ENCODE measurements at regions not wholly inside any gene's neighbourhood (a gene's known extent, or its start where the extent isn't known, plus 50 kb on each side); places are given as distances from the start of the nearest gene placed in this dataset.

DNA sequence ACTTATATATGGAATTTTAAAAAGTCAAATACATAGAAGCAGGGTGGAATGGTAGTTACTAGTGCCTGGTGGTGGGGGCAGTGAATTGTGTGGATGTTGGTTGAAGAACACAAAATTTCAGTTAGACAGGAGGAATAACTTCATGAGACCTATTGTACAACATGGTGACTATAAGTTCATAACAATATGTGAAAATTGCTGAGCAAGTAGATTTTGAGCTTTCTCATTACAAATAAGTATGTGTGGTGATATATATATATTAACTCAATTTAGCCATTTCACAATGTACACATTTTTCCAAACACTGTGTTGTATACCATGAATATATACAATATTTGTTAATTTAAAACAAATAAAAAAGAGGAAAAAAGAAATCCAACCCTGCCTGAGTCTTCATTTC, 641.1 kb downstream of the DIAPH3 start:
- DNase-seq = no peak

DNA sequence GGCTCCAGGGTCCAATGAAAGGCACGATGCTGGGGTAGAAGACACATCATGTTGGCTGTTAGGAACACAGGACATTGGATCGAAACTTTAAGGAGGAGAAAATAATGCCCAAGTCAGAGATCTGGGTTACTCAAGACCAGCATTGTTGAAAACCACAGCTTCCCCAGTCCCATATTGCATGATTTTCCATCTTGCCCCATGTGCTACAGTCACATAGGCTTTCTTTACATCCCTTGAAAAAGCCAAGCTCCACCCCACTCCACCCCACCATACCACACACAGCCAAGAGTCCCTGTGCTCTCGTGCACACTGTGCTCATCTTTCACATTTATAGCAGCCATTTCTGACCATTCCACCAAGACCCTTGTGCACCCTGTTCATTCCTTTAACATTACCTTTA, 636.2 kb downstream of the DIAPH3 start:
- DNase-seq = no peak

DNA sequence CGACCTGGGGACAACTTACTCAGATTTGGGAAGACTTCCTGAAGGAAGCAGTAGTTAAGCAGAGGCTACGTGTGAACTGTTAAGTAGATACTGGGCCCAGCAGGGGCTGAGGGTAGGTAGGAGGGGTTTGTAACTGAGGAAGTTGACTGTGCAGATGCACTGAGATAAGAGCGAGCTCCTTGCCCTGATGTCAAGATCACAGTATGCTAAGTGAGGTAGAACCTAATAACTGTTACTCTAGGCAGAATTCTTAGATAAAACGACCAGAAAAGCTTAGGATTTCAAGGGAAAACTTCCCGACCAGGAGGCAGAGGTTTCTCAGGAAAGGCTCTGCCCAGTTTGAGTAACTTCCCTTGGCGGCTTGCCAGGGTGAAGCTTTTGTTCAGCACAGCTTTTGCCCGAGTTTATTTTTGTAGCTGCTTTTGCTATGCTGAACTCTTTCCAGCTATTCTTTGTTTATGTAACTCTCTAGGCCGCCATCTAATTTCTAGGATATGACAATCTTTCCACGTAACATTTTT, 632.1 kb downstream of the DIAPH3 start:
- no peak for DNase-seq

DNA sequence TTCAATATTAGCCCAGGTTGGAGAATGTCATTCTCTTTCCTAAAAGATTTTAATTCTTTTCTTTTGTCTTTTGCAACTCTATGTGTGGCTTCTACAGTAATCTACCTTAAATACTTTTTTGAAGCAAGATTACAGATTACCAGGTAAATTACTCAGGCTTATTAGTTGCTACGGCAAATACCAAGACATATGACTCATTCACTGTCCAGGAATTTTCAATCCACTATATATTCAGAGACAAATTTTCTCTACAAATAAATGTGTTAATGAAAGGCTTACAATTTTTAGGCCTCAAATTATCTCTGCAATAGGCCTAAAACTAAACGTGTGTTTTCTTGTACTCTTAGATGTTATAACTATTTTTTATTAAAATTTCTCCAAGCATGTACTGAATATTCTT, 631.3 kb downstream of the DIAPH3 start:
- no peak for DNase-seq

DNA sequence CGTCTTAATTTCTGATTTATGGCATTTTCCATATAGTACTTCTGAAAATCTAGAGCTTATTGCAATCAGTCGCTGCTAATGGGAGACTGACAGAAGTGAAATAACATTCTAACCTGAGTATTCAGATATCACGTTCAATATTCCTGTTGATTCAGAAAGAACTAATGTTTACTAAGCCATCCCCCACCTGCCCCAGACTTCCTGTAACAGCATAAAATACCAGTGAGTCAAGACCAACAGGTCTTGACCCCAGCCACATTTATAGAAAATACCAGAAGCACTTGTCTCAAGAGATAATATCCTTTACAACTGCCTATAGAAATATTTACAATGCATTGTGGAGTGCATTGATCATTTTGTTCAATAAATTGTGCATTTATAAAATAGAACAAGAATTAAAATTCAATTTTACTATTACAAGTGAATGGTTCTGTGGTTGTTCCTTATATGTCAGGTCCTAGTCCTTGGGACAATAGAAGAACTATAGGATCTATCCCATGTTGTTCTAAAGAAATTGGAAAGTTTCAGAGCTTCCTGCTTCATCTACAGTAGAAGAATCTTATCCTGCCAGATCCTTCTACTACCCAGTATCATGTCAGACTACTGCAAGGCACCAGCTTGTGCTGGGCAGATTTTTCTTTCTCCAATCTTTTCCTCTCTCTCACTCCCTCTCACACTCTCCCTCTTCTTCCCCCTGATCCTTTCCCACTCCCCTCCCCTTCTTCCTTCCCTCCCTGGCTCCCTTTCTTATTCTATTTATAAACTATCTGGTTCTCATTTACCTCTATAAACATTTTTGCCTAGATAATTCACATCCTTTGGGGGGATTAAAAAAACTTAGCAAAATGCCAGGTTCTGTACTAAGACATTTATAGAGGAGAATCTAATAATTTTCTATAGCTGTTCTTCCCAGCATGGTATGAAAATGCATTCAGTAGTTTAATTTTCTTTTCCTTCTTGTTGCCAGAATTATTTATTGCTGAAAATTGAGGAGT, 629.9 kb downstream of the DIAPH3 start:
- DNase-seq = no peak

DNA sequence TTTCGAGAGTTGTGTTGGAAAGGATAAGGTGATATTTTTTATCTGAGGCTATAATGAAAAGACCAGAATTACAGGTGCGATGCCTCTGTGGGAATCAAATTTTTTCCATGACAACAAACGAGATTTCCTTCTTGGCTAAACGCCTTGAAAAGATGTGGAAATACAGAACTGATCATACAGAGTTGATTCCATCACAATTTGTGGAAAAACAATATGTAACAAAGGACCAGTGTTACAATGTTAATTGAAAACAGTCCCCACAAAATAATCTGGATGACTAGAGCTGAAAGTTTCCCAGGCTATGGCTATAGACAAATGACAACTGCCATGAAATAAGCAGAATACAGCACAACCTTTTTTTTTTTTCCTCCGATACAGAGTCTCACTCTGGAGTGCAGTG, 628.9 kb downstream of the DIAPH3 start:
- DNase-seq = no peak

DNA sequence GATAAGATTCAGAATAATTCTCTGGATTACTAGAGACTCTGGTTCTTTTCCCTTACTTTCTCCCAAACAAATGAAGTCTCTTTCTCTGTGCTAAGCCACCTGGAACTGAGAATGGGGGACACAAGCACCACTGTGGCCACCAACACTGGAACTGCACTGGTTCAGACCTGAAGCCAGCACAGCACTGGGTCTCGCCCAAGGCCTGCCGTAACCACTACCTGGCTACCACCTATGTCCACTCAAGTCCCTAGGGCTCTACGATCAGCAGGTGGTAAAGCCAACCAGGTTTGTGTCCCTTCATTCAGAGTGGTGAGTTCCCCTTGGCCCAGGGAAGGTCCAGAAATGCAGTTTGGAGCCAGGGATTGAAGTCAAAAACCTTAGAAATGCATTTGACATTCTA, 626.2 kb downstream of the DIAPH3 start:
- DNase-seq = no peak

DNA sequence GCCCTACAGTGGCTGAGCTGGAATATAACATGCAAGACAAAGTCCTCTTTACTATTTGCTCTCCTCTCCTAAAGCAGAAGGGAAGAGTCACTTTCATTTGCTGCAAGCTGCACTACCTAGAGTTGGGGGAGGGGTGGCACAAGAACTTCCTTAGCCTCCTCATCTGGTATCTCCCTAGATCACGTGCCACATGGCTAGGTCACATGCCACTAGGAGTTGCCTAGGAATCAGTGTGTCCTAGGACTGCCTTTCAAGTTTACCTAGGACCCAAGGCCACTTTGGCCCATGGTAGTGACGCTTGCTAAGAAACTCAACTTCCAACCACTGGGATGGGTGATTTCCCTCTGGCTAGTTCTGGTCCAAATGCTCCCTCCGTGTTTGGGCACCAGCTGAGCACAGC, 625.2 kb downstream of the DIAPH3 start:
- no peak for DNase-seq

DNA sequence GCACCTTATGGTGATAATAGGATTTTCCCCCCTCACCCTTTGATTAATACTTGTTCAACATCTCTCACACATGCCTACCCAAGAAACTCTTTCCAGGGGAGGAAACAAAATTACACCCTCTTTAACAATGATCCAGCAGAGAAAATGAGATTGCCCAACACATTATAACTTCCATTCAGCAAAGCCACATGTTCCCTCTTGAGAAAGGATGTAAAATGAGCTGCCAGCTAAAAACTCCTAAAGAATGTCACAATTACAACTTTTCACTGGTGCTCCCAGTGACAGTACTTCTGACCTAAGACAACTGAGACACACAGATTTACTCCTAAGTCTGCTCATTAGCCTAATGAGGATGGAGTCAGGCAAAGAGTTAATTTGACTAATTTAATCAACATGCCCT, 621.4 kb downstream of the DIAPH3 start:
- DNase-seq = no peak

DNA sequence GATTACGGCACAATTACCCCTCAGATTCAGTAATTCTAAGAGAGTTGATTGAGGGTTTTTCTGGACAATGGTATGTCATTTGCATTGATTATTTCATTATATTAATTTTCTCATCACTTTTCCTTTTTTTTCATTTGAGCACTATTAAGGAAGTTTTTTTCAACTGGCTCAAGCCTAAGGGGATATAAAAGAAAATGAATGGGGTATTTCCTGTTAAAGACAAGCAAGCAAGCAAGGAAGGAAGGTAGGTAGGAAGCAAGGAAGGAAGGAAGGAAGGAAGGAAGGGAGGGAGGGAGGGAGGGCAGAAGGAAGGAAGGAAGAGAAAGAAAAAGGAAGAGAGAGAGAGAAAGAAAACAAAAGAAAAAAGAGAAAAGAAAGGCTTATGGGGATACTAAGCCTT, 620.3 kb downstream of the DIAPH3 start:
- no peak for DNase-seq

DNA sequence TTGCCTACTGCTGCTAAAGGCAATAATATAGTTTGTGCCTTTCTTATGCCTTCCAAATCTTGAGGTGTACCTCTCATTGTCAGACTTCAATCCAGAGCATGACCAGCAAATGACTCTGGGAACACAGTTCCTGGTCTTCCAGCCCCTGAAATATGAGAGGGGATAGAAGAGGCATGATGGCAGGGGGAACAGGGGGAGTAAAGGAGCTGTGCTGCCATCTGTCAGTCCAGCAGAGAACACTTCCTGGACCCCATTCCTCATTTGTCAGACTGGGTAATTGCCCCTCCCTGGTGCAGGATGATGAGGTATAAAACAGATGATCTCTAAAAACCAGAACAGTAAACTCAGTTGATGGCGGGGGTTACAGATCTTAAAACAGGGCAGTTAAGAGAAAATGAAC, 618.7 kb downstream of the DIAPH3 start:
- no peak for DNase-seq

DNA sequence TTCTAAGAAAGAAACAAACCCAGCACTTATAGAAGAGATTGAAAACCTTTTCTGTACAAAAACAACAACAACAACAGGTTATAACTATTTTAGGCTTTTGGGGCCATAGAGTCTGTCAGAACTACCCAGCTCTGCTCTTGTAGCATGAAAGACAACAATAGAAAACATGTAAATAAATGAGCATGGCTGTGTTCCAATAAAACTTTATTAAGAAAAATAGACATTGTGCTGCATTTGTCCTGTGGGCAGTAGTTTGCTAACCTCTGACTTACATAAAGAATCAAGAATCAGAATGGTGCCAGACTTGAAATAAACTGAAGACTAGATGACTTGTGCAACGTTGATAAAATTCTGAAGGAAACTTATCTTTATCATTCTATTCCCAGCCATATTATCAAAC, 617.5 kb downstream of the DIAPH3 start:
- DNase-seq = no peak

DNA sequence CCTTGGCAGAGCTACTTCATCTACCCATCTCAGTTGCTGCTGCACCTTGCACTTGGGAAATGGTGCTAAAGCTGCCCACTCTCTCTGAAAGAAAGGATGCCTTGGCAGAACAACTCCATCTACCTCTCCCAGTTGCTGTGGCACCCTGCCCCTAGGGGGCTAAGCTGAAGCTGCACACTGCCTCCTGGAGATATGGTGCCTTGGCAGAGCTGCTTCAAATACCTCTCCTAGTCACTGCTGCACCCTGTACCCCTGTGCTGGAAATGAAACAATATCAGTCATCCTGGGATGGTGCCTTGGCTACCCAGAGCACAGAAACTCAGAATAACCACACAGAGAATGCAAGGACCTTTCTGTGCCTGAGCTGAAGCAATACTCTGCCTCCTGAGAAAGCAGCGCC, 615.8 kb downstream of the DIAPH3 start:
- DNase-seq = no peak

DNA sequence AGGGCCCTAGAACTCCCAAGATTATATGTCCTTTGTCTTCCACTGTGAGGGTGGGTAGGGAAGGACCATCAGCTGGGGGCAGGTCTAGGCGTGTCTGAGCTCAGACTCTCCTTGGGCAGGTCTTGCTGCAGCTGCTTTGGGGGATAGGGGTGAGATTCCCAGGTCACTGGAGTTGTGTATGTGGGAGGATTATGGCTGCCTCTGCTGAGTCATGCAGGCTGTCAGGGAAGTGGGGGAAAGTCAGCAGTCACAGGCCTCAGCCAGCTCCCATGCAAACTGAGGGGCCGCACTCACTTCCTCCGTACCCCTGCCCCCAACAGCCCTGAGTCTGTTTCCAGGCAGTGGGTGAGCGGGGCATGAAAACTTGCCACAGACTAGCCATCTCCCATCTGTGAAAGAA, 600.8 kb downstream of the DIAPH3 start:
- DNase-seq = no peak

DNA sequence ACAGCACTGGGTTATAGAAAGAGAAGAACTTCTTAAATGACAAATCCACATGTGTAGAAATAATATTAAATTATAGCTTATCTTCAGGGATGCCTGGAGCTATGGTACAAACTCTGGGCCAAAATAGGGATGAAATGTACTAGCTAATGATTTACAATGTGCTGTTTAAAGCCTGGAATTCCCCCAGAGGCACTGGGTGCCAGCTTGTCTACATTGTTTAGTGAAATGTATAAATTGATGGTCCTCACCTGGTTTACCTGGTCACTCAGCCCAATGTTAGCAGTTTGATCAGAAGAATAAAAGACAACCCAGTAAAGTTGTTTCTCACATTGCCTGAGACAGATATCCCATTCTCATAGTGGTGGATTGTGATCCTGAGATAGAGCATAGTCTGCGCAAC, 597.2 kb downstream of the DIAPH3 start:
- DNase-seq = no peak

DNA sequence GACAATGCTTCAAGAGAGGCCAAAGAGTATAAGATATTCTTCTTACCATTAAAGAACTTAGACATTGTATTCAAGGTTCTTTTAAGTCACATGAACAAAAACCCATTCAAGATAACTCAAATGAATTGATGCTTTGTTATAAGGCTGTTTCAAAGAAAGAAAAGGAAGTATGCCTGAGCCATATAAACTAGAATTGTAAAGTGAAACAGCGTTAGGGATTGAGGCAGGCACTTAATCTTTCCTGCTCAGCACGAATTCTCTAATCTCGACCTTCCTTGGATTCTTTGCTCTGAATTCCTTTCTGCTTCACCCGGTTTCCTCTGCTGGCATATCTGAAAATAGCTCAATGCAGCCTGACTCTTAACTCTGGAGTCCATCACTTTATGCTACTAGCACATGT, 595.4 kb downstream of the DIAPH3 start:
- no peak for DNase-seq

DNA sequence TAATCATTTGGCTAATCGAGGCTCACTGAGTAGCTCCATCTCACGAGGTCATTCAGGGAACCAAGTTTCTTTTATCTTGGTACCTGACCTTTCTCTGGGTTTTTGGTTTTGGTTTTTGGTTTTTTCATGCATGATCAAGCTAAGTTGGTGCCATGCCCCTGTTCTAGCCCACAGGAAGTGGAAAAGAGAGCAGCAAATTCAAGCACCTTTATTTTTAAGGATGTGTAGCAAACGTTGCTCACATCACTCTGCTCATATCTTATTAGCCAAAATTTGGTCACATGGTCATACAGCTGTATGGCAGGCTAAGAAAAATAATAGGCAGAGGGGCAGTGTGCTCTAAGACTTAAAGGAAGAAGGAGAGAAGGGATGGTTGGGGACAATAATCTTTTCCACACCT, 593.5 kb downstream of the DIAPH3 start:
- DNase-seq = no peak

DNA sequence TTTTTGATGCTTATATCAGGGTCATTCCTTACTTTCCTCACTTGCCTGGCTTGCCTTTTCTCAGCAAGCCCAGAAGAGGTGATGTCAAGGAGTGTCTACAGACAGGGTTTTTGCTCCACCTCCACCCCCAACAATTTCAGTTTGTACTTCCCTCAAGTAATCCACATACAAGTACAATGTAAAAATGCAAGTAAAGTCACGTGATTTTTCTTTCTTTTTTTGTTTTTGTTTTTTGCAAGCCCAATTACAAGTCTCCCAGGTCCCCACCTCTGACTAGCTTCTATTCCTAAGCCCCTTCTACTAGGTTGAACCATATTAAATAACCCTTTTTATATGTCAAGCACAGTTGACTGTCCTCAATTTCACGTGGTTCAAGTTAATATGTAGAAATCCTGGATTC, 579.6 kb downstream of the DIAPH3 start:
- DNase-seq = no peak

DNA sequence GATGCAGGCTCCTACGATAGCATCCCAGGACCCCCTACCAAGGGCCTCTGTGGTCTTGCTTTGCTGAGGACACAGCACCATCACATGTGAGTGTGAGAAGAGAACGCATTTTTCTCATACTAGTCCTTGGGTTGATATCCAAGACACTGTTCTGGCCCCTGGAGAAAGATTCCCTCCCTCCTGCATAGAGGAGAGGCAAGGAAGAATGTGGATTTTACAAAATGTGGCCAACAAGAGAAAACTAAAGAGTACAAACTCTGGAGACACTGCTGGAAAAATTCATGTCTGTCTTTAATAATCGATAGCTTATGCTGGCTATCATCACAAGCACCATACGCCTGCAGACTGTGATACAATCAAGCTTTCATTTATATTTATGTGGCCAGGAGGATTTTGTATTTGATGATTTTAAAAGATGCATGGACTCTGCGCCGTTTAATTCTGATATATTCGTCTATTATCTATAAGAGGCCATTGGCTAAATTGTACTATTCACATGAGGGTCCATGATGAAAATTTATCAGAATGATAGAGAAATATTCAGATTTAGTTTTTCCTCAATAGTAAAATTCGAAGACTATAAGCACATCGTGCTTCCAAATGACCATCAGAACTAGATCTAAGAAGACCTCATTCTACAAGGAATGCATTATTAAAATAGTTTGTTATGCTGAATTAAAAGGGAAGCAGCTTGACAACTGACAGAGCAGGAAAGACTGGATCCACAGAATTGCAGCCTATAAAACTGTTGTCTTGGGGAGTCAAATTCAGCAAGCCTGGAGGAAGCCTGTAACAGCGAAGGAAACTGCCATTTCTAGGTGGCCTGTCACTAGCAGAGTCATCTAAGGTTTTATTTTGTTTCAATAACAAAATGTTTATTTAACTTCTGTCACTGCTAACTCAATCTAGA, 578.7 kb downstream of the DIAPH3 start:
- no peak for DNase-seq

DNA sequence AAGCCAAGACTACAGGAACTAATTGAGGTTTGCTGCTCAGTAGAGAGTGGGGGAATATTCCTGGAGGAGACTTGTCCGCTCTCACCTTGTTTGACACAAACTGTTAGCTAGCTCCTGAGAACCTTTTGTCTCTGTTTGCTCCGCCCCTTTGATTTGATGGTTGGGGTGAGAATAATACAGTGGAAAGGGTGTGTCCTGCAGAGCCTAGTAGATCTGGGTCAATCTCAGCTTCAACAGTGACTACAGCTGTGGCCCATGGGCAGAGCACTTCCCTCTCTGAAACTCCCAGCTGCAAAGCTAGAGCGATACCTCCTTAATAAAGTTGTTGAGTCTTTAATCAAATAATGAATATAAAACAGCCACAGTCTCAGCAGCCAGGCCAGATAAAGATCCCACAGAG, 576.7 kb downstream of the DIAPH3 start:
- DNase-seq = no peak

DNA sequence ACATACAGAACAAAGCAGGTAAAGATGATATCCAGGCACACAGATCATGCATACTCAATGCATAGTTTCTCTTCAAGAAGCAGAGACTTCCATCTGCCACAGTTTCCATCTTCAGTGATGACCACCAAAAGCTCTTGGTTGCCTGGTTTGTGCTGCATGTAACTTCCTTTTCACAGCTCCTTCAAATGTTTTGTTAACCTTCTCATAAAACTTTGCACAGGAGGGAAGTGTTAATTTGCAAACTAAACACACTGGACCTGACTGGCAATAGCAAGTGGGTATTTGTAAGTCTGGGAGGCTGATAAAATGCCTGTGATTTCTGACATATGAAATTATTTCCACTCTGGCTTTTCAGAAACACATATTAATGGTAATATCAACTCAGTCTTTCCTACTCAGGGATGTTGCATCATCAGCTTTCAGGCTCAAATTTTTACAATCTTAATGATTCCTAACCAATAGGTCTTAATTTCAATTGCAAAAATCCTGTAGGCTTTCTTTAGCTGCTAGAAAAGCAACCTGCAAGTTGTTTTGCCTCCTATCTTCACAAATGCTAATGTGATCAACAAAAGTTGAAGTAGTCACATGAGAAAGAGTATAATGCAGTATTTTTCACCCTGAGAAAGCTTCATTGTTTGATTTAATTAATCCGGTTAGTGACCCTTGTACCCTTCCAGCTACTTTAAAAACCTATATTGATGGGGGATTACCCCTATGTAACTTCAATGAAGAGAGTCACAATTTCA, 575.6 kb downstream of the DIAPH3 start:
- DNase-seq = no peak

DNA sequence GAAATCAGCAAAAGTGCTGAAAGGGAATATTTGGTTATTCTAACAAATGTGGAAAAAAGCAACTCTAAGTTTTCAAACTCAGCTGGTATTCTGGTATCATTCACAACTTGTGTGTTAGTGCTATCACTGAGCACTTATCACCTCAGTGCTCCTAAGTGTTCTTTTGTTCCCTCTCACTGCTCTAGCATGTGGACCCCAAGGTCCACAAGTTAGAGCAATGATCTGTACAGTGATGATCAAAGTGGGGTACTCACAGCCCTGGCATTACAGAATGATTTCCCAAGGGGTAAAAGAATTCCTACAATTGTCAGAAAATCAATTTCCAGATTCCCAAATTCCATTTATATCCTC, 575.0 kb downstream of the DIAPH3 start:
- no peak for DNase-seq

DNA sequence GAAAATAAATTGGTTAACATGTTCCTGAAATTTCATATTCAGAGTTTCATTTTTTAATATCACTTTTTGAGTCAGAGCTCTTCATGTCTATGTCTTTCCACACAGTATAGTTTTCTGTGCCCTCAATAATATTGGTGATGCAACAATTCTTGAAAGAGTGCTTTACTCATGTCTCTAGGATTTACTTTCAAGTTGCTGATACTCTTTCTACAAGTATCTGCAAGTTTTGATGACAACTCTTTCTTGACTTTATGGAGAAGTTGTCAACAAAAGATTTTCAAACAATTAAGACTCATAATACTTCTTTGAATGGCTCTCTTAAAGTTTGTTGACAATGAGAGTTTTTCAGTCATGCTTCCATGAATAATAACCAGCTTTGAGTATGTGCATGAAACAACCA, 561.7 kb downstream of the DIAPH3 start:
- no peak for DNase-seq
